ENCODE measurements at regions not wholly inside any gene's neighbourhood (a gene's known extent, or its start where the extent isn't known, plus 50 kb on each side); places are given as distances from the start of the nearest gene placed in this dataset.

DNA sequence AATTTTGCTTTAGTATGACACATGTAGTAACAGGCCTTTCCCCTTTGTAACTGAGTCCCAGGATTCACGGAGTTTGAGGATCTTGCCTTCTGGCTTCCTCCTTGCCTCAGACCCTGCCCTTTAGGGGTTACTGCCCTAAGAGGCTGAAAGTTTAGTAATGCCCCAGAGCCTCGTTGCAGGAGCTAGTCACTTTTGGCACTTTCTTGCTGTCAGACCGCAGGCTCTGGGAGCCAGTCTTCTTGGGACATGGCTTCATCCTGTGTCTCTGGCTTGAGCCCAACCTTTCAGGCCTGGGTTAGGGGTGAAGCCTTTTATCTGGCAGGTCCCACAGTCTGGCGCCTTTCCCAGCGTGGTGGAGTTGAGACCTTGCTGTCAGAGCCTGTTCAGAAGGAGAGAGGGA lies 185.6 kb upstream of the DMRT1 start:
- H3K9me1 ChIP-seq (replicated peaks; ENCODE audit: control insufficient read depth, extremely low read depth, insufficient read depth, low read length), result no peaks in the 10 kb centered on the region
- FAIRE-seq, result no peak
- H2AFZ ChIP-seq (ENCODE audit: low read depth, low read length), result no peak overlapping the region
- no peaks in the 10 kb centered on the region for H3K27me3 ChIP-seq (ENCODE audit: control insufficient read depth in 2 of 2, insufficient read depth in 2 of 2, low read length in 2 of 2)
- no peaks in the 10 kb centered on the region for H3K9me3 ChIP-seq (replicated peaks; ENCODE audit: control insufficient read depth, insufficient read depth, low read length)
- H3K4me2 ChIP-seq (ENCODE audit: insufficient read depth, low read length), result no peak overlapping the region
- no peaks in the 10 kb centered on the region for H3K79me2 ChIP-seq (ENCODE audit: control insufficient read depth, insufficient read depth, low read length)
- no peak overlapping the region for H3K9ac ChIP-seq (replicated peaks; ENCODE audit: extremely low read depth, insufficient read depth, low read length)
- TF ChIP-seq GATA2 (IDR thresholded peaks at IDR 0.05; ENCODE audit: insufficient read depth, insufficient read length, low read depth, low read length), result no peak
- TF ChIP-seq, protein P1, sequence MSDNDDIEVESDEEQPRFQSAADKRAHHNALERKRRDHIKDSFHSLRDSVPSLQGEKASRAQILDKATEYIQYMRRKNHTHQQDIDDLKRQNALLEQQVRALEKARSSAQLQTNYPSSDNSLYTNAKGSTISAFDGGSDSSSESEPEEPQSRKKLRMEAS (IDR thresholded peaks at IDR 0.05; ENCODE audit: insufficient read depth, insufficient read length), result no peak
- no peak for TF ChIP-seq FOS (IDR thresholded peaks at IDR 0.05; ENCODE audit: borderline replicate concordance, insufficient read depth, low read length)
- TF ChIP-seq MYC (IDR thresholded peaks at IDR 0.05; ENCODE audit: low read depth, low read length), result no peak
- no peak for TF ChIP-seq POLR2A (IDR thresholded peaks at IDR 0.05; ENCODE audit: low read depth, low read length)
- TF ChIP-seq, protein P2, sequence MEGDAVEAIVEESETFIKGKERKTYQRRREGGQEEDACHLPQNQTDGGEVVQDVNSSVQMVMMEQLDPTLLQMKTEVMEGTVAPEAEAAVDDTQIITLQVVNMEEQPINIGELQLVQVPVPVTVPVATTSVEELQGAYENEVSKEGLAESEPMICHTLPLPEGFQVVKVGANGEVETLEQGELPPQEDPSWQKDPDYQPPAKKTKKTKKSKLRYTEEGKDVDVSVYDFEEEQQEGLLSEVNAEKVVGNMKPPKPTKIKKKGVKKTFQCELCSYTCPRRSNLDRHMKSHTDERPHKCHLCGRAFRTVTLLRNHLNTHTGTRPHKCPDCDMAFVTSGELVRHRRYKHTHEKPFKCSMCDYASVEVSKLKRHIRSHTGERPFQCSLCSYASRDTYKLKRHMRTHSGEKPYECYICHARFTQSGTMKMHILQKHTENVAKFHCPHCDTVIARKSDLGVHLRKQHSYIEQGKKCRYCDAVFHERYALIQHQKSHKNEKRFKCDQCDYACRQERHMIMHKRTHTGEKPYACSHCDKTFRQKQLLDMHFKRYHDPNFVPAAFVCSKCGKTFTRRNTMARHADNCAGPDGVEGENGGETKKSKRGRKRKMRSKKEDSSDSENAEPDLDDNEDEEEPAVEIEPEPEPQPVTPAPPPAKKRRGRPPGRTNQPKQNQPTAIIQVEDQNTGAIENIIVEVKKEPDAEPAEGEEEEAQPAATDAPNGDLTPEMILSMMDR (IDR thresholded peaks at IDR 0.05; ENCODE audit: extremely low read depth in 1 of 2, insufficient read depth in 1 of 2, low read depth in 1 of 2, low read length in 2 of 2), result no peak
- H3K4me3 ChIP-seq (replicated peaks in 1 of 3; ENCODE audit: insufficient read depth in 1 of 3, low read depth in 1 of 3, low read length in 3 of 3), result no peak overlapping the region
- BruUV-seq (replicated peaks), result no TSS peak
- intact Hi-C loops (cut with micrococcal nuclease) (no loop called here), dilution Hi-C loops (cut with MboI; ENCODE audit: extremely low pct_ligation_motif_present, low sequenced_read_pairs) (no loop called here)
- no peak for DNase-seq (ENCODE audit: low read depth, low spot score)
- no peaks in the 10 kb centered on the region for H3K4me1 ChIP-seq (ENCODE audit: control insufficient read depth, extremely low read depth, insufficient read depth, low read length)
- no peaks in the 10 kb centered on the region for H4K20me1 ChIP-seq (replicated peaks; ENCODE audit: control insufficient read depth, extremely low read depth, insufficient read depth, low read length)
- POLR2A ChIA-PET, result no interaction called here
- no peaks in the 10 kb centered on the region for H3K36me3 ChIP-seq (ENCODE audit: control insufficient read depth in 2 of 2, extremely low read depth in 1 of 2, insufficient read depth in 2 of 2, low read length in 2 of 2)
- no peak overlapping the region for H3K27ac ChIP-seq (ENCODE audit: insufficient read depth, low read depth, low read length)
- CTCF ChIA-PET, result no interaction called here

DNA sequence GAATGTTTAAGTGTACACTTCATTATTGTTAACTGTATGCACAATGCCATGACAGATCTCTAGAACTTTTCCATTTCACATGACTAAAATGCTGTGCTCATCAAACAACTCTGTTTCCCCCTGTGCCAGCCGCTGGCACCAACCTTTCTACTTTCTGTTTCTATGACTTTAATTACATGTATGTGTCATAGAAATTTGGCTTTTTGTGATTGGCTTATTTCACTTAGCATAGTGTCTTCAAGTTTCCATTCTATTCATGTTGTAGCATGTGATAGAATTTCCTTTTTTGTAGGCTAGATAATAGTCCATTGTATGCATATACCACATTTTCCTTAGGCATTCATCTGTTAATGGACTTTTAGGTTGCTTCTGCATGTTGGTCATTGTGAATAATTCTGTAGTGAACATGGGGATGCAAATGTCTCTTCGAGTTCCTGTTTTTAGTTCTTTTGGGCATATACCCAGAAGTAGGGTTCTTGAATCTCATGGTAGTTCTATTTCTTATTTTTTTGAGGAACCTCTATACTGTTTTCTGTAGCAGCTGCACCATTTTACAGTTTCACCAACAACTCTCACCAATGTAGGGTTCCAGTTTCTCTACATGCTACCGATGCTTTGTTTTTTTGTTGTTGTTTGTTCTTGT lies 184.4 kb upstream of the DMRT1 start:
- Histone ChIP-seq H3K9ac (replicated peaks; ENCODE audit: extremely low read depth, insufficient read depth, low read length) (no peak overlapping the region), H3K9me1 (replicated peaks; ENCODE audit: control insufficient read depth, extremely low read depth, insufficient read depth, low read length) (no peaks in the 10 kb centered on the region), H3K4me2 (ENCODE audit: insufficient read depth, low read length) (no peak overlapping the region), H4K20me1 (replicated peaks; ENCODE audit: control insufficient read depth, extremely low read depth, insufficient read depth, low read length) (no peaks in the 10 kb centered on the region), H3K27ac (ENCODE audit: insufficient read depth, low read depth, low read length) (no peak overlapping the region), H3K27me3 (ENCODE audit: control insufficient read depth in 2 of 2, insufficient read depth in 2 of 2, low read length in 2 of 2) (no peaks in the 10 kb centered on the region), H3K36me3 (ENCODE audit: control insufficient read depth in 2 of 2, extremely low read depth in 1 of 2, insufficient read depth in 2 of 2, low read length in 2 of 2) (no peaks in the 10 kb centered on the region), H3K4me3 (replicated peaks in 1 of 3; ENCODE audit: insufficient read depth in 1 of 3, low read depth in 1 of 3, low read length in 3 of 3) (no peak overlapping the region), H2AFZ (ENCODE audit: low read depth, low read length) (no peak overlapping the region), H3K79me2 (ENCODE audit: control insufficient read depth, insufficient read depth, low read length) (no peaks in the 10 kb centered on the region), H3K4me1 (ENCODE audit: control insufficient read depth, extremely low read depth, insufficient read depth, low read length) (no peaks in the 10 kb centered on the region), H3K9me3 (replicated peaks; ENCODE audit: control insufficient read depth, insufficient read depth, low read length) (no peaks in the 10 kb centered on the region)
- DNase-seq (ENCODE audit: low read depth, low spot score) (no peak), FAIRE-seq (no peak)
- BruUV-seq (replicated peaks), result no TSS peak
- intact Hi-C loops (cut with micrococcal nuclease) (no loop called here), dilution Hi-C loops (cut with MboI; ENCODE audit: extremely low pct_ligation_motif_present, low sequenced_read_pairs) (no loop called here)
- ChIA-PET CTCF (no interaction called here), POLR2A (no interaction called here)
- TF ChIP-seq, protein P1 (IDR thresholded peaks at IDR 0.05; ENCODE audit: insufficient read depth, insufficient read length), result no peak
- TF ChIP-seq MYC (IDR thresholded peaks at IDR 0.05; ENCODE audit: low read depth, low read length) (no peak), POLR2A (IDR thresholded peaks at IDR 0.05; ENCODE audit: low read depth, low read length) (no peak), POLR2AphosphoS5 (IDR thresholded peaks at IDR 0.05; ENCODE audit: insufficient read depth, low read depth, low read length) (no peak), FOS (IDR thresholded peaks at IDR 0.05; ENCODE audit: borderline replicate concordance, insufficient read depth, low read length) (no peak), GATA2 (IDR thresholded peaks at IDR 0.05; ENCODE audit: insufficient read depth, insufficient read length, low read depth, low read length) (no peak), EZH2 (IDR thresholded peaks at IDR 0.05; ENCODE audit: borderline replicate concordance, low read depth, low read length, severe bottlenecking) (no peak), JUN (IDR thresholded peaks at IDR 0.05; ENCODE audit: borderline replicate concordance, insufficient read depth, insufficient read length, low read depth) (no peak)
- TF ChIP-seq, protein P2 (IDR thresholded peaks at IDR 0.05; ENCODE audit: extremely low read depth in 1 of 2, insufficient read depth in 1 of 2, low read depth in 1 of 2, low read length in 2 of 2), result no peak

Measured in endothelial cell of umbilical vein (primary cell).